ENCODE measurements at regions not wholly inside any gene's neighbourhood (a gene's known extent, or its start where the extent isn't known, plus 50 kb on each side); places are given as distances from the start of the nearest gene placed in this dataset.
A peak's percentile ranks its signal among the peaks of the same experiment; 100 is the strongest.

DNA sequence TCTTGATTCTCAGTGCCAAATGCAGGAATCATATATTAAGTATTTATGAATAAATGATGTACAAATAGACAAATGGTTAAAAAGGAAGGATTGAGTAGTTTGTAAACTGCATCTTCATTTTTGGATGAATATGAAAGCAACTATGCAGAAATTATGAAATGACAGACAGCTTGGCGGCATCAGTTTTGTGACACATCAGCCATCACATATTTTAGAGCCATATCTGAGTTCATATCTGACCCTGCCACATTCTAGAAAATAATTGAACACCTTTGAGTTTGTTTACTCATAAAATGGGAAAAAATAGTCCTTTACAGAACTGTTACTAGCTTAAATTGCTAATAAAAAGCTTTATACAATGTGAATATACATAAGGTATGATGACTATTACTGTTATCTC lies 448.2 kb downstream of the KIF20B start:
- H3K4me3 ChIP-seq (ENCODE audit: insufficient read depth, low read length): no peak overlapping the region
- H3K27ac ChIP-seq (ENCODE audit: low read depth, low read length): no peak overlapping the region
- no peaks in the 10 kb centered on the region for H4K20me1 ChIP-seq (ENCODE audit: insufficient read depth, low read length)
- no peak for DNase-seq (ENCODE audit: insufficient read length, low spot score, missing footprints)
- H2AFZ ChIP-seq (ENCODE audit: low read length): no peak overlapping the region
- no peaks in the 10 kb centered on the region for H3K4me1 ChIP-seq (ENCODE audit: insufficient read depth, low read length)
- no peaks in the 10 kb centered on the region for H3K27me3 ChIP-seq (ENCODE audit: insufficient read depth, low read length)
- H3K9me3 ChIP-seq (ENCODE audit: low read depth, low read length): no peaks in the 10 kb centered on the region
- H3K36me3 ChIP-seq (ENCODE audit: insufficient read depth, low read length): no peaks in the 10 kb centered on the region
- TF ChIP-seq, protein P1, sequence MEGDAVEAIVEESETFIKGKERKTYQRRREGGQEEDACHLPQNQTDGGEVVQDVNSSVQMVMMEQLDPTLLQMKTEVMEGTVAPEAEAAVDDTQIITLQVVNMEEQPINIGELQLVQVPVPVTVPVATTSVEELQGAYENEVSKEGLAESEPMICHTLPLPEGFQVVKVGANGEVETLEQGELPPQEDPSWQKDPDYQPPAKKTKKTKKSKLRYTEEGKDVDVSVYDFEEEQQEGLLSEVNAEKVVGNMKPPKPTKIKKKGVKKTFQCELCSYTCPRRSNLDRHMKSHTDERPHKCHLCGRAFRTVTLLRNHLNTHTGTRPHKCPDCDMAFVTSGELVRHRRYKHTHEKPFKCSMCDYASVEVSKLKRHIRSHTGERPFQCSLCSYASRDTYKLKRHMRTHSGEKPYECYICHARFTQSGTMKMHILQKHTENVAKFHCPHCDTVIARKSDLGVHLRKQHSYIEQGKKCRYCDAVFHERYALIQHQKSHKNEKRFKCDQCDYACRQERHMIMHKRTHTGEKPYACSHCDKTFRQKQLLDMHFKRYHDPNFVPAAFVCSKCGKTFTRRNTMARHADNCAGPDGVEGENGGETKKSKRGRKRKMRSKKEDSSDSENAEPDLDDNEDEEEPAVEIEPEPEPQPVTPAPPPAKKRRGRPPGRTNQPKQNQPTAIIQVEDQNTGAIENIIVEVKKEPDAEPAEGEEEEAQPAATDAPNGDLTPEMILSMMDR (IDR thresholded peaks at IDR 0.05; ENCODE audit: extremely low read depth, low read depth, low read length): no peak
- no peak overlapping the region for H3K4me2 ChIP-seq (ENCODE audit: insufficient read depth, low read length)
- H3K79me2 ChIP-seq (ENCODE audit: insufficient read depth, low read length): no peaks in the 10 kb centered on the region

DNA sequence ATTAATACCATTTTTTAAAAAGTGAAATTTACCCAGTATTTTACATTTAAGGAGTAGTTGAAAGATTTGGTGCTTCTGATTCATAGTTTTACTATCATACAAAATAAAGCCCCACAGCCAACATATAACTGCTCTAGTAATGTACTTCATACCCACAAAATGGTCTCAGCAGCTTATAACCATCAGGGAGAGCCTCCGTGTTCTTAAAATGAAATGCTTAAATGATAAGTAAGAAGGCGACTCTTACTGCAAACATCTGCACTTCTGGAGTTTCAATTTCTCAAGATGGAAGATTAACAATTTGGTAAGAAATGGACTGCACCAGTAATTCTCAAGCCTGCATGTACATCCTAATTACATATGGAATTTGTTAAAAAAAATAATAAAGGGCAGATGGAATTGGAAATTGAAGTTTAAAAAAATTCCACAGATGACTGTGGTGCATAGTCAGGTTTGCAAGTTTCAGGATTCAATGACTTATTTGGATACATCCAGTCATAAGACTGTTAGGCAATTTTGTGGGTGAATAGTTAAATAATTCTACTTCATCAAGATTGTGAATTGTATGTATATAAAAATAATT lies 461.0 kb downstream of the KIF20B start:
- Histone ChIP-seq H3K36me3 (ENCODE audit: insufficient read depth, low read length) (no peaks in the 10 kb centered on the region), H3K4me2 (ENCODE audit: insufficient read depth, low read length) (peak overlapping the region; percentile 46), H2AFZ (ENCODE audit: low read length) (peak overlapping the region; percentile 57), H3K79me2 (ENCODE audit: insufficient read depth, low read length) (no peaks in the 10 kb centered on the region), H3K27ac (ENCODE audit: low read depth, low read length) (peak overlapping the region; percentile 22), H3K4me3 (ENCODE audit: insufficient read depth, low read length) (no peak overlapping the region), H3K27me3 (ENCODE audit: insufficient read depth, low read length) (no peaks in the 10 kb centered on the region), H3K4me1 (ENCODE audit: insufficient read depth, low read length) (peaks cover 17% of the 10 kb centered on the region), H4K20me1 (ENCODE audit: insufficient read depth, low read length) (no peaks in the 10 kb centered on the region), H3K9me3 (ENCODE audit: low read depth, low read length) (no peaks in the 10 kb centered on the region)
- peak; percentile 53 for DNase-seq (ENCODE audit: insufficient read length, low spot score, missing footprints)
- TF ChIP-seq, protein P1 (IDR thresholded peaks at IDR 0.05; ENCODE audit: extremely low read depth, low read depth, low read length): no peak

DNA sequence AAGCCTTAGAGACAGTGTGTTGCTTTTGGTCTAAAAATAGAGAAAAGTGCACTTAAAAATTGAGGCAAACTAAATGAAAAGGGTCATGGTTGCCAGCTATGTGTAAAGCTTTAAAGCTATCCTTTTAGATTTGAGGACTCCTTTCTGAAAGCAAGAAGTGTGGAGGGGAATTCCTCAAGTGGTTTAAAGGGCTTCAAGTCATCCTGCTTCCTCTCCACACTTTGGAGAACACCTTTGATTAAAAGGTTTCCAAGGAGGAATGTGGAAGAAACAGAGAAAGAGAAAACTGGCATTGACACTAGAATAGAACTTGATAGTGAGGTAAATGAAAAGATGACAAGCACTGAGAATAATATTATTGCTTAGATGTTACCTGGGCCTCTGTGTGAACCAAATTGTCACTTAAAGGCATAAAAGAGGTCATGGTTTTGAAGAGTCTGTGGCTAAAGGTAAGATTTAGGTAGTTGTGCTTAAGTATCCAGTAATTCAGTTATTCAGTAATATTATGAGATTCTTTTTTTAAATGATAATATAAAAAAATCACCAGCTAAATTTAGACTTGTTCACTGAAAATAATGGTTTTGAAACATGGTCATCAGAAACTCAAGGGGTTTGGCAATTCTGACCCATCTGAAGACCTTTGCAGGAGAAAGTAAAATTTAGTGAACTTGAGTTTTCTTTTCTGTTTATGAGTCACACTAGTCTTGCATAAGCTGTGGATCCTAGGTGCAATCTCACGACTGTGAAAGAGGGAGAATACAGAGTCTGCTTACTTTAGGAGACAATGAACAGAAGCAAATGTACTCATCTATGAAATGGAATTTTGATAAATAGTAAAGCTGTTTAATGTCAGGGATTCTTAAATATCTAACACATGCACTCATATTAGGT lies 466.0 kb downstream of the KIF20B start:
- DNase-seq (ENCODE audit: insufficient read length, low spot score, missing footprints): no peak
- H3K9me3 ChIP-seq (ENCODE audit: low read depth, low read length): no peaks in the 10 kb centered on the region
- H3K36me3 ChIP-seq (ENCODE audit: insufficient read depth, low read length): no peaks in the 10 kb centered on the region
- no peaks in the 10 kb centered on the region for H3K27me3 ChIP-seq (ENCODE audit: insufficient read depth, low read length)
- TF ChIP-seq, protein P1 (IDR thresholded peaks at IDR 0.05; ENCODE audit: extremely low read depth, low read depth, low read length): no peak
- no peaks in the 10 kb centered on the region for H4K20me1 ChIP-seq (ENCODE audit: insufficient read depth, low read length)
- H3K4me2 ChIP-seq (ENCODE audit: insufficient read depth, low read length): no peak overlapping the region
- no peak overlapping the region for H3K27ac ChIP-seq (ENCODE audit: low read depth, low read length)
- H2AFZ ChIP-seq (ENCODE audit: low read length): no peak overlapping the region
- peaks cover 14% of the 10 kb centered on the region for H3K4me1 ChIP-seq (ENCODE audit: insufficient read depth, low read length)
- H3K79me2 ChIP-seq (ENCODE audit: insufficient read depth, low read length): no peaks in the 10 kb centered on the region
- no peak overlapping the region for H3K4me3 ChIP-seq (ENCODE audit: insufficient read depth, low read length)

DNA sequence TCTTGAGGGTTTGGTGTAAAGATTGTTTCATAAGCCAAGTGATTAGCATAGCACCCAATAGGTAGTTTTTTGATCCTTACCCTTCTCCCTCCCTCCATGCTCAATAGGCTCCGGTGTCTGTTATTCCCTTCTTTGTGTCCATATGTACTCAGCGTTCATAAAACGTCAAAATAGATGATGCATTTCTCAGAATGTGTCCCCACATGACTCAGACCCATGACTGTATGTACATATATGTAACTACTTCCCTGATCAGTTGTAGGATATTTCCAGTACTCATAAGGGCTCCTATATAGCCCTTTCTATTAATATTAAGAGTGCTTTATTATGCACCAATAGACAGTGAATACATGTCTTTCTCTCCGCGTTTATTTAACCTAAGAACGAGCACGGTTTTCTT lies 466.9 kb downstream of the KIF20B start:
- Histone ChIP-seq H3K9me3 (ENCODE audit: low read depth, low read length) (no peaks in the 10 kb centered on the region), H2AFZ (ENCODE audit: low read length) (no peak overlapping the region)

More for the DNA sequence above, 466.9 kb downstream of the KIF20B start:
- H3K4me3 ChIP-seq (ENCODE audit: insufficient read depth, low read length): no peak overlapping the region
- no peaks in the 10 kb centered on the region for H3K27me3 ChIP-seq (ENCODE audit: insufficient read depth, low read length)
- TF ChIP-seq, protein P1 (IDR thresholded peaks at IDR 0.05; ENCODE audit: extremely low read depth, low read depth, low read length): no peak
- H3K4me2 ChIP-seq (ENCODE audit: insufficient read depth, low read length): no peak overlapping the region
- no peaks in the 10 kb centered on the region for H4K20me1 ChIP-seq (ENCODE audit: insufficient read depth, low read length)
- H3K4me1 ChIP-seq (ENCODE audit: insufficient read depth, low read length): peaks cover 7% of the 10 kb centered on the region
- H3K27ac ChIP-seq (ENCODE audit: low read depth, low read length): no peak overlapping the region
- H3K79me2 ChIP-seq (ENCODE audit: insufficient read depth, low read length): no peaks in the 10 kb centered on the region
- no peaks in the 10 kb centered on the region for H3K36me3 ChIP-seq (ENCODE audit: insufficient read depth, low read length)
- DNase-seq (ENCODE audit: insufficient read length, low spot score, missing footprints): no peak
